ENCODE measurements at regions not wholly inside any gene's neighbourhood (a gene's known extent, or its start where the extent isn't known, plus 50 kb on each side); places are given as distances from the start of the nearest gene placed in this dataset.

- H3K79me2 ChIP-seq (ENCODE audit: insufficient read depth, low read length) = no peaks in the 10 kb centered on the region
- H2AK5ac ChIP-seq (ENCODE audit: insufficient read length, low read length) = no peak overlapping the region
- H2BK5ac ChIP-seq (ENCODE audit: insufficient read length, low read length) = no peak overlapping the region
- H4K8ac ChIP-seq (replicated peaks; ENCODE audit: insufficient read length, low read depth, low read length) = no peak overlapping the region
- no peak overlapping the region for H3K23ac ChIP-seq (ENCODE audit: insufficient read length, low read depth, low read length)
- H2BK12ac ChIP-seq (ENCODE audit: insufficient read length, low read depth, low read length) = no peak overlapping the region
- Mint-ChIP-seq H3K4me3 (no peak overlapping the region), H3K9me3 (no peaks in the 10 kb centered on the region; a peak in 2 of 5 replicates), H3K27me3 (ENCODE audit: low read depth) (no peaks in the 10 kb centered on the region), H3K36me3 (ENCODE audit: insufficient read depth in 1 of 3, low read depth in 3 of 3) (no peaks in the 10 kb centered on the region), H3K4me1 (peaks cover 6 to 7% of the 10 kb centered on the region in 2 experiments; a peak in 2 of 4 replicates), H3K27ac (no peak overlapping the region)
- no peak overlapping the region for H4K5ac ChIP-seq (ENCODE audit: insufficient read length, low read depth, low read length)
- H3K56ac ChIP-seq (ENCODE audit: insufficient read length, low read depth, low read length) = no peak overlapping the region
- no peaks in the 10 kb centered on the region for H3K4me1 ChIP-seq (ENCODE audit: insufficient read depth, low read length)
- H3K79me1 ChIP-seq (ENCODE audit: insufficient read depth, low read depth, low read length, poor library complexity, severe bottlenecking) = no peaks in the 10 kb centered on the region
- WGBS (ENCODE audit: extremely low coverage, insufficient read length, low lambda C conversion rate) = no CpG with 5 or more reads among the region's 1 CpG
- H3K9me3 ChIP-seq (ENCODE audit: control insufficient read depth, low read depth, low read length) = no peaks in the 10 kb centered on the region
- H3K9ac ChIP-seq (ENCODE audit: extremely low read depth, insufficient read length, low read length) = no peak overlapping the region
- H3K23me2 ChIP-seq (ENCODE audit: insufficient read length, low read depth, low read length, poor library complexity, severe bottlenecking) = no peaks in the 10 kb centered on the region
- no peak overlapping the region for H4K91ac ChIP-seq (ENCODE audit: insufficient read length, low read depth, low read length)
- no peak overlapping the region for H2AFZ ChIP-seq (ENCODE audit: low read length)
- no peak overlapping the region for H3K27ac ChIP-seq (ENCODE audit: insufficient read length, low read depth, low read length)
- no peak for TF ChIP-seq CTCF (conservative IDR thresholded peaks at IDR 0.05)
- H2BK15ac ChIP-seq (ENCODE audit: low read depth, low read length) = no peak overlapping the region
- no peak overlapping the region for H2BK120ac ChIP-seq (ENCODE audit: low read depth, low read length, poor library complexity, severe bottlenecking)
- H3K18ac ChIP-seq (ENCODE audit: insufficient read length, low read depth, low read length) = no peak overlapping the region
- no peak overlapping the region for H3K14ac ChIP-seq (ENCODE audit: insufficient read depth, low read length)
- no peak overlapping the region for H3T11ph ChIP-seq (ENCODE audit: low read length)
- DNase-seq = no peak
- no peaks in the 10 kb centered on the region for H4K20me1 ChIP-seq (ENCODE audit: control insufficient read depth, insufficient read depth, insufficient read length)
- H2BK20ac ChIP-seq (ENCODE audit: low read depth, low read length, poor library complexity, severe bottlenecking) = no peak overlapping the region
- no peak overlapping the region for H3K4me2 ChIP-seq (ENCODE audit: insufficient read depth, insufficient read length, low read length)
- no peaks in the 10 kb centered on the region for H3K27me3 ChIP-seq (ENCODE audit: insufficient read depth, low read length)
- H3K4ac ChIP-seq (ENCODE audit: low read depth, low read length) = no peak overlapping the region
These were observed 335.3 kb upstream of the NECTIN3 start for GRCh38 chr3:110736332-110736731.

Measured in H9 (cell line).